ENCODE measurements at regions not wholly inside any gene's neighbourhood (a gene's known extent, or its start where the extent isn't known, plus 50 kb on each side); places are given as distances from the start of the nearest gene placed in this dataset.

GRCh38 chr20:24257171-24257570 lies 212.3 kb upstream of the SYNDIG1 start:
- FAIRE-seq (no peak), DNase-seq (ENCODE audit: low read depth in 1 of 2, low spot score in 1 of 2) (no peak), ATAC-seq (no peak)
- Histone ChIP-seq H3K9me3 (no peaks in the 10 kb centered on the region), H3K4me1 (no peaks in the 10 kb centered on the region), H3K27ac (no peak overlapping the region), H3K4me2 (no peak overlapping the region), H3K4me3 (no peak overlapping the region)
- no peak for TF ChIP-seq RFX5 (IDR thresholded peaks at IDR 0.05)
- ChIA-PET POLR2A (no interaction called here), CTCF (interaction anchor here (1.2 kb wide), 1 partner anchor 14 kb away, joined by 3 read pairs; no protein-coding TSS in a partner anchor)
- 82% methylated on average over 3 of the region's 3 CpGs for WGBS (ENCODE audit: missing lambda C conversion rate)

GRCh38 chr20:24256307-24256706 lies 213.1 kb upstream of the SYNDIG1 start:
- 51% methylated on average over 9 of the region's 9 CpGs for WGBS (ENCODE audit: missing lambda C conversion rate)
- Histone ChIP-seq H3K4me1 (no peaks in the 10 kb centered on the region), H3K9me3 (no peaks in the 10 kb centered on the region), H3K27ac (no peak overlapping the region), H3K4me3 (no peak overlapping the region), H3K4me2 (no peak overlapping the region)
- ChIA-PET POLR2A (no interaction called here), CTCF (interaction anchor here (1.1 to 1.4 kb wide), 2 partner anchors 53 to 127 kb away, joined by 3 to 4 read pairs; no protein-coding TSS in a partner anchor)
- no peak for DNase-seq (ENCODE audit: low read depth in 1 of 2, low spot score in 1 of 2)
- FAIRE-seq: no peak
- TF ChIP-seq TFCP2L1 (CRISPR knock-in tag; IDR thresholded peaks at IDR 0.05) (no peak), PHF8 (IDR thresholded peaks at IDR 0.05; ENCODE audit: borderline replicate concordance, low read depth) (no peak), PBX3 (IDR thresholded peaks at IDR 0.05) (no peak), NFE2L2 (conservative IDR thresholded peaks at IDR 0.05; ENCODE audit: low read length) (no peak), HOXA7 (CRISPR knock-in tag; IDR thresholded peaks at IDR 0.05) (no peak), RNF2 (IDR thresholded peaks at IDR 0.05; ENCODE audit: borderline replicate concordance, low read depth) (no peak)
- ATAC-seq: no peak

DNA sequence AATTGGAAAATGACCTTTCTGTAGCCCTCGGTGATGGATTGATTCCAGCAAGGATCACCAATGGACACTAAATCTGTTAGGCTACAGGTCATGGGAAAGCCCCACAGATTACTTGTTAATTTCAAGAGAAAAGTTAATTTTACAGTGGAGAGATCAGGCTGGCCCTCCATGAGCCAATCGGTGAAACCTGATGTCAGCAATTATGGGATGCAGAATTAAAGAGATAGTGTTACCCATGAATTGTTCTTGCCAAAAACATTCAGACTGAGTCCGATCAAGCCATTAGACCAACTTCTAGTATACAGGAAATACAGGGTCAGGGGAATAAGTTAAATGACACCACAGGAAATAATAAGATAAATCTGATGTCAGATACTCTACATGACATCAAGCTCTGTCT lies 214.9 kb upstream of the SYNDIG1 start:
- CTCF ChIA-PET: no interaction called here
- TF ChIP-seq GATA3 (IDR thresholded peaks at IDR 0.05; ENCODE audit: borderline replicate concordance) (no peak), MAFK (IDR thresholded peaks at IDR 0.05; ENCODE audit: partially characterized antibody) (peak; percentile 58)
- POLR2A ChIA-PET: no interaction called here
- H3K9me3 ChIP-seq: no peaks in the 10 kb centered on the region
- no peak overlapping the region for H3K4me2 ChIP-seq
- 19% methylated on average over 3 of the region's 3 CpGs for WGBS (ENCODE audit: missing lambda C conversion rate)
- no peak overlapping the region for H3K4me3 ChIP-seq
- H3K27ac ChIP-seq: no peak overlapping the region
- DNase-seq (ENCODE audit: low read depth in 1 of 2, low spot score in 1 of 2): no peak
- FAIRE-seq: no peak
- no peaks in the 10 kb centered on the region for H3K4me1 ChIP-seq
- no peak for ATAC-seq

DNA sequence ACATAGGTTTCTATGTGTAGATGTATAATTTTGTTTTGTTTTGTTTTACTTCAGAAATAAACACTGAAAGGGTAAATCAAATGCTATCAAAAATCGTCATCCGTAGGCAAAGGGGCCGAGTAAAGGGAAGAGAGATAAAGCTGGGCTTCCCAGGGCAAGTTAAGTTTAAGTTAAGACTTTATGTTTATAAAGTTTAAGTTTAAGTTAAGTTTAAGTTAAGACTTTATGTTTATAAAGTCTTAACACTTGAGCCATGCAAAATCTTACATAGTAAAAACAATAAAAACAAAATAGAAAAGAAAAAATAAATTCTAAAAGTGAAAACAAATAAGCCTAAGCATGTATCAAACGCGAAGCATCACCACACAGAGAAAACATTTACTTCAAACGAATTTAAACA lies 216.1 kb upstream of the SYNDIG1 start:
- ChIA-PET POLR2A (no interaction called here), CTCF (no interaction called here)
- Histone ChIP-seq H3K4me1 (no peaks in the 10 kb centered on the region), H3K27ac (no peak overlapping the region), H3K9me3 (no peaks in the 10 kb centered on the region), H3K4me2 (no peak overlapping the region), H3K4me3 (no peak overlapping the region)
- WGBS (ENCODE audit: missing lambda C conversion rate): 41% methylated on average over 6 of the region's 6 CpGs
- no peak for DNase-seq (ENCODE audit: low read depth in 1 of 2, low spot score in 1 of 2)
- no peak for ATAC-seq
- TF ChIP-seq HES2 (IDR thresholded peaks at IDR 0.05): no peak
- TF ChIP-seq NPAS2 (CRISPR knock-in tag; IDR thresholded peaks at IDR 0.05; ENCODE audit: borderline replicate concordance): no peak
- no peak for TF ChIP-seq ZFP36 (IDR thresholded peaks at IDR 0.05; ENCODE audit: borderline replicate concordance, partially characterized antibody)
- no peak for TF ChIP-seq CEBPB (IDR thresholded peaks at IDR 0.05)
- no peak for TF ChIP-seq EHF (CRISPR knock-in tag; IDR thresholded peaks at IDR 0.05)
- no peak for TF ChIP-seq TFCP2L1 (CRISPR knock-in tag; IDR thresholded peaks at IDR 0.05)
- TF ChIP-seq, protein P1, sequence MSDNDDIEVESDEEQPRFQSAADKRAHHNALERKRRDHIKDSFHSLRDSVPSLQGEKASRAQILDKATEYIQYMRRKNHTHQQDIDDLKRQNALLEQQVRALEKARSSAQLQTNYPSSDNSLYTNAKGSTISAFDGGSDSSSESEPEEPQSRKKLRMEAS (IDR thresholded peaks at IDR 0.05): no peak
- TF ChIP-seq E2F6 (IDR thresholded peaks at IDR 0.05; ENCODE audit: borderline replicate concordance, low read depth): no peak
- no peak for TF ChIP-seq PHF8 (IDR thresholded peaks at IDR 0.05; ENCODE audit: borderline replicate concordance, low read depth)
- no peak for TF ChIP-seq TP53 (CRISPR knock-in tag; IDR thresholded peaks at IDR 0.05)
- TF ChIP-seq JUNB (IDR thresholded peaks at IDR 0.05): no peak
- TF ChIP-seq KDM1A (IDR thresholded peaks at IDR 0.05; ENCODE audit: low read depth): no peak
- no peak for TF ChIP-seq MAFK (IDR thresholded peaks at IDR 0.05; ENCODE audit: partially characterized antibody)
- FAIRE-seq: peak; percentile 23

All from A549 (cell line).